ENCODE measurements at regions not wholly inside any gene's neighbourhood (a gene's known extent, or its start where the extent isn't known, plus 50 kb on each side); places are given as distances from the start of the nearest gene placed in this dataset.

DNA sequence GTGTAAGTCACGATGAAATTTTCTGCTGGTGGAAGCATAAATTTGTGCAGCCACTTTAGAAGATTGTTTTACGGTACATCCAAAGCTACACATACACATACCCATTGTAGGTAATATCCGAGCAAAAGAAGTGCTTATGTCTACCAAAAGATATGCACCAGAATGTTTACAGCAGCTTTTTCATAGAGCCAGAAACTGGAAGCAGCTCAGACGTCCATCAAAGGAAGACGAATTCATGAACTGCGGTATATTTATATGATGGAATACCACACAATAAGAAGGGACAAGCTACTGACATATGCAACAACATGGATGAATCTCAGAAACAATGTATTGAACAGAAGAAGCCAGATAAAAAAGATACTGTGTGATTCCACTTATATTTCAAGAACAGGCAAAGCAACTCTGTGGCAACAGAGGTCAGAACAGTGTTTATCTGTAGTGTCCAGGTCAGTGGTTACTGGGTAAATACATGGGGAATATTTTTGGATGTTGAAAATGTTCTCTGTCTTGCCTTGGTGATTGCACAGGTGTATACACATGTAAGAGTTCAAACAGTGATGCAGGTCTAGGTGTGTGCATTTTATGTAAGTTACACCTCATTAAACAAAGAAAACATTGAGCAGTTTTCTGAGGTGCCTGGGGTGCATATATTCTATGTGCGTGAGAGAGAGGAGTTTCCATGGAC is 51.9 kb upstream of the EXOC2 start:
- no peaks in the 10 kb centered on the region for H3K79me2 ChIP-seq (ENCODE audit: insufficient read depth)
- no peak for TF ChIP-seq EZH2phosphoT487 (IDR thresholded peaks at IDR 0.05; ENCODE audit: borderline replicate concordance, low read depth)
- TF ChIP-seq TAF1 (IDR thresholded peaks at IDR 0.05; ENCODE audit: borderline replicate concordance, low read depth, low read length), result no peak
- no peak for TF ChIP-seq EP300 (IDR thresholded peaks at IDR 0.05; ENCODE audit: borderline replicate concordance in 1 of 2, low read depth in 1 of 2, low read length in 1 of 2)
- TF ChIP-seq, protein P1, sequence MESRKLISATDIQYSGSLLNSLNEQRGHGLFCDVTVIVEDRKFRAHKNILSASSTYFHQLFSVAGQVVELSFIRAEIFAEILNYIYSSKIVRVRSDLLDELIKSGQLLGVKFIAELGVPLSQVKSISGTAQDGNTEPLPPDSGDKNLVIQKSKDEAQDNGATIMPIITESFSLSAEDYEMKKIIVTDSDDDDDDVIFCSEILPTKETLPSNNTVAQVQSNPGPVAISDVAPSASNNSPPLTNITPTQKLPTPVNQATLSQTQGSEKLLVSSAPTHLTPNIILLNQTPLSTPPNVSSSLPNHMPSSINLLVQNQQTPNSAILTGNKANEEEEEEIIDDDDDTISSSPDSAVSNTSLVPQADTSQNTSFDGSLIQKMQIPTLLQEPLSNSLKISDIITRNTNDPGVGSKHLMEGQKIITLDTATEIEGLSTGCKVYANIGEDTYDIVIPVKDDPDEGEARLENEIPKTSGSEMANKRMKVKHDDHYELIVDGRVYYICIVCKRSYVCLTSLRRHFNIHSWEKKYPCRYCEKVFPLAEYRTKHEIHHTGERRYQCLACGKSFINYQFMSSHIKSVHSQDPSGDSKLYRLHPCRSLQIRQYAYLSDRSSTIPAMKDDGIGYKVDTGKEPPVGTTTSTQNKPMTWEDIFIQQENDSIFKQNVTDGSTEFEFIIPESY (IDR thresholded peaks at IDR 0.05; ENCODE audit: borderline replicate concordance, low read depth), result no peak
- no peak for TF ChIP-seq CHD2 (IDR thresholded peaks at IDR 0.05; ENCODE audit: low read length, partially characterized antibody)
- no peak for TF ChIP-seq FOXM1 (IDR thresholded peaks at IDR 0.05; ENCODE audit: low read depth)
- TF ChIP-seq, protein P2, sequence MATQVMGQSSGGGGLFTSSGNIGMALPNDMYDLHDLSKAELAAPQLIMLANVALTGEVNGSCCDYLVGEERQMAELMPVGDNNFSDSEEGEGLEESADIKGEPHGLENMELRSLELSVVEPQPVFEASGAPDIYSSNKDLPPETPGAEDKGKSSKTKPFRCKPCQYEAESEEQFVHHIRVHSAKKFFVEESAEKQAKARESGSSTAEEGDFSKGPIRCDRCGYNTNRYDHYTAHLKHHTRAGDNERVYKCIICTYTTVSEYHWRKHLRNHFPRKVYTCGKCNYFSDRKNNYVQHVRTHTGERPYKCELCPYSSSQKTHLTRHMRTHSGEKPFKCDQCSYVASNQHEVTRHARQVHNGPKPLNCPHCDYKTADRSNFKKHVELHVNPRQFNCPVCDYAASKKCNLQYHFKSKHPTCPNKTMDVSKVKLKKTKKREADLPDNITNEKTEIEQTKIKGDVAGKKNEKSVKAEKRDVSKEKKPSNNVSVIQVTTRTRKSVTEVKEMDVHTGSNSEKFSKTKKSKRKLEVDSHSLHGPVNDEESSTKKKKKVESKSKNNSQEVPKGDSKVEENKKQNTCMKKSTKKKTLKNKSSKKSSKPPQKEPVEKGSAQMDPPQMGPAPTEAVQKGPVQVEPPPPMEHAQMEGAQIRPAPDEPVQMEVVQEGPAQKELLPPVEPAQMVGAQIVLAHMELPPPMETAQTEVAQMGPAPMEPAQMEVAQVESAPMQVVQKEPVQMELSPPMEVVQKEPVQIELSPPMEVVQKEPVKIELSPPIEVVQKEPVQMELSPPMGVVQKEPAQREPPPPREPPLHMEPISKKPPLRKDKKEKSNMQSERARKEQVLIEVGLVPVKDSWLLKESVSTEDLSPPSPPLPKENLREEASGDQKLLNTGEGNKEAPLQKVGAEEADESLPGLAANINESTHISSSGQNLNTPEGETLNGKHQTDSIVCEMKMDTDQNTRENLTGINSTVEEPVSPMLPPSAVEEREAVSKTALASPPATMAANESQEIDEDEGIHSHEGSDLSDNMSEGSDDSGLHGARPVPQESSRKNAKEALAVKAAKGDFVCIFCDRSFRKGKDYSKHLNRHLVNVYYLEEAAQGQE (IDR thresholded peaks at IDR 0.05; ENCODE audit: low read depth, low read length), result no peak
- no peak for TF ChIP-seq YY1 (IDR thresholded peaks at IDR 0.05; ENCODE audit: low read depth)
- TF ChIP-seq TEAD4 (IDR thresholded peaks at IDR 0.05; ENCODE audit: borderline replicate concordance, insufficient read depth), result no peak
- TF ChIP-seq ELF1 (IDR thresholded peaks at IDR 0.05), result no peak
- TF ChIP-seq FOXJ3 (CRISPR knock-in tag; IDR thresholded peaks at IDR 0.05), result no peak
- no peak for TF ChIP-seq TCF12 (IDR thresholded peaks at IDR 0.05)
- TF ChIP-seq RAD21 (IDR thresholded peaks at IDR 0.05; ENCODE audit: low read length), result no peak
- TF ChIP-seq GABPA (IDR thresholded peaks at IDR 0.05; ENCODE audit: low read depth), result no peak
- TF ChIP-seq SMC3 (IDR thresholded peaks at IDR 0.05; ENCODE audit: low read depth, low read length), result no peak
- TF ChIP-seq JUND (IDR thresholded peaks at IDR 0.05), result no peak
- TF ChIP-seq RFX5 (IDR thresholded peaks at IDR 0.05; ENCODE audit: low read length), result no peak
- no peak for TF ChIP-seq RXRA (IDR thresholded peaks at IDR 0.05; ENCODE audit: borderline replicate concordance, low read depth)
- TF ChIP-seq, protein P3, sequence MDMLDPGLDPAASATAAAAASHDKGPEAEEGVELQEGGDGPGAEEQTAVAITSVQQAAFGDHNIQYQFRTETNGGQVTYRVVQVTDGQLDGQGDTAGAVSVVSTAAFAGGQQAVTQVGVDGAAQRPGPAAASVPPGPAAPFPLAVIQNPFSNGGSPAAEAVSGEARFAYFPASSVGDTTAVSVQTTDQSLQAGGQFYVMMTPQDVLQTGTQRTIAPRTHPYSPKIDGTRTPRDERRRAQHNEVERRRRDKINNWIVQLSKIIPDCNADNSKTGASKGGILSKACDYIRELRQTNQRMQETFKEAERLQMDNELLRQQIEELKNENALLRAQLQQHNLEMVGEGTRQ (IDR thresholded peaks at IDR 0.05; ENCODE audit: borderline replicate concordance, low read depth, low read length), result no peak
- H4K20me1 ChIP-seq (ENCODE audit: insufficient read depth), result no peaks in the 10 kb centered on the region
- 16% methylated on average over 7 of the region's 7 CpGs for WGBS (ENCODE audit: low lambda C conversion rate)
- no peak overlapping the region for H3K9ac ChIP-seq
- H3K4me1 ChIP-seq (ENCODE audit: control insufficient read depth in 1 of 2, insufficient read depth in 2 of 2, low read depth in 1 of 2, low read length in 1 of 2), result no peaks in the 10 kb centered on the region
- H3K27me3 ChIP-seq (ENCODE audit: insufficient read depth), result no peaks in the 10 kb centered on the region; the same call in 1 of the 2 replicates
- H3K9me2 ChIP-seq, result no peaks in the 10 kb centered on the region
- no peaks in the 10 kb centered on the region for H3K36me3 ChIP-seq (replicated peaks in 1 of 2; ENCODE audit: control insufficient read depth in 1 of 2, insufficient read depth in 2 of 2, low read length in 1 of 2)
- H3K4me3 ChIP-seq (ENCODE audit: low read depth in 2 of 2, low read length in 1 of 2), result no peak overlapping the region
- no peak overlapping the region for H3K4me2 ChIP-seq
- H3K9me3 ChIP-seq, result no peaks in the 10 kb centered on the region
- no peak overlapping the region for H3K27ac ChIP-seq (ENCODE audit: low read depth in 2 of 2, low read length in 1 of 2)
- H3F3A ChIP-seq (replicated peaks; ENCODE audit: insufficient read depth), result no peaks in the 10 kb centered on the region
- DNase-seq, result no peak
- ChIA-PET CTCF (interaction anchor here (1.3 to 1.6 kb wide), 2 partner anchors 23 to 151 kb away, joined by 3 to 7 read pairs; no protein-coding TSS in a partner anchor), POLR2A (no interaction called here)
- no peak overlapping the region for H2AFZ ChIP-seq (ENCODE audit: low read depth)

Measured in SK-N-SH (cell line).